Esophagus mucosa (tissue), 1 donor: ENCODE measurements at regions not wholly inside any gene's neighbourhood (a gene's known extent, or its start where the extent isn't known, plus 50 kb on each side); places are given as distances from the start of the nearest gene placed in this dataset.
"Not testable (repeated sequence)": the region's sequence is repeated elsewhere in the genome, so short reads cannot be mapped to it uniquely, and the experiment has no call there.

Experiments used
- ATAC-seq: fragments of 200-7000 bp; cut with Tn5 transposase; one replicate; pipeline ENCODE4 v1.9.1; 2020
- donor health status: DM: yes; HTN: yes; CAD: no.

- no peak for ATAC-seq
Measured at GRCh38 chr7:34333925-34334324, 324.1 kb upstream of the NPSR1 start.

- ATAC-seq, result no peak
Measured at GRCh38 chr7:34337163-34337562, 320.9 kb upstream of the NPSR1 start.

- ATAC-seq, result peak; percentile 65
Measured at GRCh38 chr7:34338961-34339526, 319.0 kb upstream of the NPSR1 start.

- ATAC-seq, result peak; percentile 41
Measured at GRCh38 chr7:34341326-34341725, 316.7 kb upstream of the NPSR1 start.

- no peak for ATAC-seq
Measured at GRCh38 chr7:34342387-34342786, 315.6 kb upstream of the NPSR1 start.

- ATAC-seq, result no peak
Measured at GRCh38 chr7:34343667-34344066, 314.4 kb upstream of the NPSR1 start.

GRCh38 chr7:34354011-34354410 is 304.0 kb upstream of the NPSR1 start:
- ATAC-seq, result no peak

GRCh38 chr7:34354899-34355298 is 303.1 kb upstream of the NPSR1 start:
- no peak for ATAC-seq

GRCh38 chr7:34357068-34357467 is 300.9 kb upstream of the NPSR1 start:
- ATAC-seq, result peak; percentile 60

- no peak for ATAC-seq
Measured at GRCh38 chr7:34357946-34358345, 300.1 kb upstream of the NPSR1 start.

GRCh38 chr7:34358578-34358977 is 299.4 kb upstream of the NPSR1 start:
- ATAC-seq, result not testable (repeated sequence)

- ATAC-seq, result no peak
Measured at GRCh38 chr7:34361663-34362250, 296.3 kb upstream of the NPSR1 start.

- ATAC-seq, result no peak
Measured at GRCh38 chr7:34362621-34363020, 295.4 kb upstream of the NPSR1 start.

GRCh38 chr7:34364130-34364529 is 293.9 kb upstream of the NPSR1 start:
- no peak for ATAC-seq

GRCh38 chr7:34365011-34365410 is 293.0 kb upstream of the NPSR1 start:
- ATAC-seq, result peak; percentile 39

- ATAC-seq, result no peak
Measured at GRCh38 chr7:34365611-34366010, 292.4 kb upstream of the NPSR1 start.

- no peak for ATAC-seq
Measured at GRCh38 chr7:34371922-34372321, 286.1 kb upstream of the NPSR1 start.

GRCh38 chr7:34373940-34374339 is 284.1 kb upstream of the NPSR1 start:
- no peak for ATAC-seq

- ATAC-seq, result no peak
Measured at GRCh38 chr7:34382166-34382893, 275.7 kb upstream of the NPSR1 start.

- ATAC-seq, result no peak
Measured at GRCh38 chr7:34385384-34385783, 272.6 kb upstream of the NPSR1 start.

GRCh38 chr7:34389332-34390078 is 268.5 kb upstream of the NPSR1 start:
- no peak for ATAC-seq

- no peak for ATAC-seq
Measured at GRCh38 chr7:34390103-34390502, 267.9 kb upstream of the NPSR1 start.

- ATAC-seq, result no peak
Measured at GRCh38 chr7:34392972-34393371, 265.0 kb upstream of the NPSR1 start.
